ENCODE measurements at regions not wholly inside any gene's neighbourhood (a gene's known extent, or its start where the extent isn't known, plus 50 kb on each side); places are given as distances from the start of the nearest gene placed in this dataset.

- TF ChIP-seq POLR2A (IDR thresholded peaks at IDR 0.05; ENCODE audit: borderline replicate concordance, extremely low read depth, insufficient read depth, insufficient read length) (no peak), CTCF (IDR thresholded peaks at IDR 0.05 in 2 of 3, conservative IDR thresholded peaks at IDR 0.05 in 1 of 3; ENCODE audit: borderline replicate concordance in 1 of 3, insufficient read depth in 1 of 3, low read depth in 2 of 3, low read length in 2 of 3) (no peak), POLR2AphosphoS5 (IDR thresholded peaks at IDR 0.05; ENCODE audit: low read depth, low read length) (no peak), CEBPB (IDR thresholded peaks at IDR 0.05; ENCODE audit: low read depth) (no peak), SRF (IDR thresholded peaks at IDR 0.05; ENCODE audit: low read depth) (no peak), ATF3 (IDR thresholded peaks at IDR 0.05) (no peak), RAD21 (IDR thresholded peaks at IDR 0.05; ENCODE audit: low read depth) (no peak)
These were observed 505.7 kb upstream of the KLHL29 start for GRCh38 chr2:22879009-22879863.
